ENCODE measurements at regions not wholly inside any gene's neighbourhood (a gene's known extent, or its start where the extent isn't known, plus 50 kb on each side); places are given as distances from the start of the nearest gene placed in this dataset.

DNA sequence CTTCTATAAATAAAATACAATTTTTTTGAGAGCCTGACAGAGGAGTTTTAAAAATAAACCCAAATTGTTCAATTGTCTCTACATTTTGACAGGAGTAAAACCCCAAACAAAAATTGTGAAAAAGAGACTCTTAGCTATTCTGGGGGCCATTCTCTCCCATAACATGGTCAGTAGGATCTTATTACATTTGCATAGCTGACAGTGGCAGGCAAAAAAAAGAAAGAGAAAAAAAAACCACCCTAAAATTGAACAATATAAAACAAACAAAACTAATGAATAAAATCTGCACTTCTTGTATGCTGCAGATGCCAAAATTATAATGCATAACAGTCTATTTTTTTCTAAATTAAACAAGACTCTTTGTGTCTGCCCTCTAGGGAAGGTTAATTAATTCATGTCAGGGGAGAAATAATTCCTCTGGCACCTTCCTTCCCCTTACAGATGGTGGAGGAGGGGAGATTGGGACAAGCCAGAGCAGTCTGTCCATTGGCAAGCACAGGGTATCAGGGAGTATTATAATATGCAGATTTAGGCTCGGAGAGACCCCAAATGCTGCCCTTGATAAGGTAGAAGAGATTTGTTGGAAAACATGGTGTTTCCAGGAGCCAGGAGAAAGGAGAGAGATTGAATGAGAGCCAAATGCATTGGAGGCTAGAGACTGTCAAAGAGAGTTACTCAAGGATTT lies 79.7 kb upstream of the CDH6 start:
- TF ChIP-seq GATA2 (IDR thresholded peaks at IDR 0.05; ENCODE audit: low read depth, low read length) = no peak
- no peak for TF ChIP-seq GATA3 (IDR thresholded peaks at IDR 0.05; ENCODE audit: low read depth, low read length)

DNA sequence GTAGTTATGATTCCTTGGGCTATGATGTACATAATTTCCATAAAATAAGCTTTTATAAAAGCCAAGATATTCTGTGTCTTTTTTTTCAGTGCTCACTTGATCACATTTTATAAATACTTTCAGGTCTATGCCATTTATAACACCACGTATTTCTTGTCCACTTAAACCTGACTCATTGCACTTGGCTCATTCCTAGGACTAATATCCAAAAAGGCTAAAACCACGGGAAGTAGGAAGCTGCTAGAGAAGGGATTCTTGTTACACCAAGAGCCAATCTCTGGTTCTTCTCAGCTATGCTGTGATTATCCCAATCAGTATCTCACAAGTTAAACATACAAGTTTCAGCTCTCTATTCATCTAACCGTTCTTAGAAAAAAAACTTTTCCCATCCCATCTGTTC lies 80.4 kb upstream of the CDH6 start:
- TF ChIP-seq GATA2 (IDR thresholded peaks at IDR 0.05; ENCODE audit: low read depth, low read length) = no peak

DNA sequence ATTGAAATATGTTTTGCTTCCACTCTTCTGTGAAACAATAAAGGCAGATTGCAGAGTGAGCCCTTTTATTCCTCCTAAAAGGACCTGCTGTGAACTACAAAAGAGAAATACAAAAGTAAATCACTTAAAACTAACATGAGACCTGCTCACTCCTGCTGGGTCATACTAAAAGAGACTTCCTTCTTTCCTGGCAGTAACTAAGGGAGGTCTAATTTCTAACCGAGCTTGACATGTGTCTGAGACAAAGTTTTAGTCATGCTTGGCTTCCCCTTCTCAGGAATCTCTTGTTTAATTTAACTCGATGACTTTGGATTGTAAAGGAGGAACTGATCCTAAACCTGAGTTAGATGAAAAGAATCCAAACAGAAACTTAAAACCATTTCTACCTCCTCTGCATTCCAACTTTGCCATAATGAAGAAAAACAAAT lies 86.4 kb upstream of the CDH6 start:
- TF ChIP-seq GATA2 (IDR thresholded peaks at IDR 0.05; ENCODE audit: low read depth, low read length) (no peak), GATA3 (IDR thresholded peaks at IDR 0.05; ENCODE audit: low read depth, low read length) (no peak)

DNA sequence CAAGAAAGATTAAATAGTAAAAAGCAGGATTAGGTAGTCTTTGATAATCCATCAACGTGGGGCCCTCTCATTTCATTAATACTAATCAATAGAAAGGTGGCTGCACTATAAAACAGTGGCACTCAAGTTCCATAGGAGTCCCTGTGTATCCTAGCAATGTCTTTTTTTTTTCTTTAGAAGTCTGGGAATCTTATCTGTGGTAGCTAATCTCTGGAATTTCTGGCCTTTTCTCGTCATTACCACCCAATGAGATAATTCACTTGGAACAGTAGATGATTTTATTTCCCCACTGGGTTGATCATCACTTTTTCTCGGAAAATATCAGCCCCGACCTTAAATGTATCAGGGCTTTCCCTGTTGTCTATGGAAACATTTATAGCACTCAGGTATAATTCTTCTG lies 86.8 kb upstream of the CDH6 start:
- TF ChIP-seq GATA2 (IDR thresholded peaks at IDR 0.05; ENCODE audit: low read depth, low read length) (no peak), GATA3 (IDR thresholded peaks at IDR 0.05; ENCODE audit: low read depth, low read length) (no peak)

DNA sequence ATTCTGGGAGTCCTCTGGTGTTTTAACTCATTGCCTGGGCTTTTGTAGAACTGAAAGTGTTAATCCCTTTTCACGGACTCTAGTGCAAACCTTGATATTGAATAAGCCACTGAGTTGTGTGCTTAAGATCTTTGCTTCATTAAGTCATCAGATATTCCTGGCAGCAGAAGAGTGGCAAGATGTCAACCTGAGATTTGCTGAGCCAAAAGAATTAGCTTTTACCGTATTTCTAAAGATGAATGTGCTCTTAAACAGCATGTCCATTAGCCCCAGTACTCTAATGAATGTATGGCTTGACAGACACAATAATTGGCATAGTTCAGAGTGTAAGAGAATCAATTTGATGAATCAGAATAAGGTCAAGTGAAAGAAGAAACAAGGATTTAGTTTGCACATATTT lies 87.2 kb upstream of the CDH6 start:
- TF ChIP-seq GATA3 (IDR thresholded peaks at IDR 0.05; ENCODE audit: low read depth, low read length) = no peak
- no peak for TF ChIP-seq GATA2 (IDR thresholded peaks at IDR 0.05; ENCODE audit: low read depth, low read length)

DNA sequence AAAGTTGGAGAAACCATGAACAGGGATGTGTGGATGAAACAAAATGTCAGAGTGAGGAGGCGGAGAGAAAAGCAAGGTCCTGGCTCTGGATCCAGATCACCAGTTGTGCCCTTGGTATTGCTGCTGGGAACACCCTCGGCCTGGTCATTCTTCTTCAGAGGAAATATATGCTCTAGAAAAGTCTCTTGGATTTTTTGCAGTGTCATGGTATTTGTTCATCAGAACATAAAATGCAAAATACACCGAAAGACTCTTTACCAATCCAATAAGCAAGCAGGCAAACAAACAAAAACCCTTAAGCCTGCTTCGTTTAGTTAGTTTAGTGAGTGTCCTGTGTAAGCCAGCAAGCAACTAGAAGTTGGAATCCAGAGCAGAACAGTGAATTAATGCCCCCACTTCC lies 88.7 kb upstream of the CDH6 start:
- no peak for TF ChIP-seq GATA3 (IDR thresholded peaks at IDR 0.05; ENCODE audit: low read depth, low read length)
- no peak for TF ChIP-seq GATA2 (IDR thresholded peaks at IDR 0.05; ENCODE audit: low read depth, low read length)

DNA sequence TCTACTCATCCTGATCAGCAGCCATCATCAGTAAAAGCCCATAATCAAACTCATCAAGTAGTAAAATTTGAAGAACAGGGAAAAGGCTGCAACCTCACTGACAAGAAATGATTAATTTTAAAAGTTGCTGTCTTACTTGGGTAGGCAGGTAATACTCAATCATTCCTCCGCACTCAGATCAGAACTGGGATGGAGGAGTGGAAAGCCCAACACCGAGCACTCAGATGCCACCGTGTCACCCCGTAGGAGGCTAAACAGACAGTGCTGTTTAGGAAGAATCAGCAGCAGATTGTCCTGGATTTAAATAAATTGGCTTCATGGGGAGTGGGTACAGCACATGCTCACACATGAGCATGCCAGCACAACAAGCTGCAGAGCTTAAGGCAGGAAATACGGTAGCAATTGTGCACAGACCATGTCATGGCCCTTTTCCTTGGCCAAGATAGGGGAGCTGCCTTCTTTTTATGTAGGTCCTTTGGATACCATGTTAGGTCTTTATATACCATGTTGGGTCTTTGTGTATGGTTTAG lies 92.6 kb upstream of the CDH6 start:
- TF ChIP-seq GATA3 (IDR thresholded peaks at IDR 0.05; ENCODE audit: low read depth, low read length) (no peak), GATA2 (IDR thresholded peaks at IDR 0.05; ENCODE audit: low read depth, low read length) (no peak)

DNA sequence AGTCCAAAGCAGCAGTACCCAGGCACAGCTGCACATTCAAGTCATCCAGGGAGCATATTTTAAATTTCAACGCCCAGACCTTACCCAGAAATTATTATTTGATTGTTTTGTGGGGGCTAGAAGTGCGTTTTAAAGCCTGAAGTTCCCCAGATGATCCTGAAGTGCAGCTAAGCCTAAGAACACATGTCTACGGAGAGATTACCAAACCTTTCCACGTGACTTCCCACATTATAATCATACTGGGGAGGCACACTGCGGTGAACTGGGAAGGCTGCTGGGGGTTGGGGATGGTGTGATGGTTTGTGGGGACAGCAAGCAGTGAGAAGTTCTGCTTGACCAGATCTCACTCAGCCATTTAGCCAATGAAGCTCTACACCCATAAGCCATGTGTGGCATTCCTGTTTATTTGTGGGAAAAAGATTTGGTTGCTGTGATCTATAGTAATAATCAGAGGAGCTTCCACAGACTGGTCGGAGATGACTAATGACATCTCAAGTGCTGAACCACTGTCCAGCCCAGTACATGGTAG lies 93.4 kb upstream of the CDH6 start:
- no peak for TF ChIP-seq GATA3 (IDR thresholded peaks at IDR 0.05; ENCODE audit: low read depth, low read length)
- TF ChIP-seq GATA2 (IDR thresholded peaks at IDR 0.05; ENCODE audit: low read depth, low read length) = no peak

DNA sequence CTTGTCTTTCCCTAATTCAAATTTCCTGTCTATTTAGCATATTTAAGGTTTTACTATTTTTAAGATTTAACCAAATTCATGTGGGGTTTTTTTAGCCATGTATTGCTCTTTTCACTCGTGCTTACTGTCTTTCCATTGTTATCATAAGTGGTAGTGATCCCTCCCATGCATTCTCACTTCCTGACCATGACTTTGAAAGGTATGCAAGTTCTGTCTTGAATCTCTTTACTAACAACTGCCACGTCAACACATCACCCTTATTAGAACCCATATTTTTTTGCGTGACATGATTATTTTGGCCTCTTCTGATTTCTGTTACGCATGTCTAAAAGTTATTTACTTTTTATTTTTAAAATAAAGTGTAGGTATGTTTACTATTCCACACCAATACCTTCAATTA lies 94.7 kb upstream of the CDH6 start:
- TF ChIP-seq GATA3 (IDR thresholded peaks at IDR 0.05; ENCODE audit: low read depth, low read length) = no peak

DNA sequence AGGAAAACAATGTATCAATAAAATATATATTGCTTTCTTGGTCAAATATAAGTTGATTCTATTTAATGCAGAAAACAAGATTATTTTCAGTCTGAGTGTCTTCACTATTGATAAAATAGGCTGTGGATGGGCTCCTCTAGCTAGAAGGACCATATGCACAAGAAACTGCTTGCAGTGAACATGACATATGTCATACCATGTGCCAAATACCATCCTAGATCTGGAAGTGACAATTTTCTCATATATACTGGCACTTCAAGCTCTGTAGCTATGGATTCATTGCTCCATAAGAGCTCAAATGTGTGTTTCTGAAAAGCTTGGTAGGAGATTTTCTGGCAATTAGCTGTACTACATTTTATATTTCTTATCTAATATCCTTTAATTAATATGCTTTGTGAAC lies 95.6 kb upstream of the CDH6 start:
- TF ChIP-seq GATA3 (IDR thresholded peaks at IDR 0.05; ENCODE audit: low read depth, low read length) (no peak), GATA2 (IDR thresholded peaks at IDR 0.05; ENCODE audit: low read depth, low read length) (no peak)

DNA sequence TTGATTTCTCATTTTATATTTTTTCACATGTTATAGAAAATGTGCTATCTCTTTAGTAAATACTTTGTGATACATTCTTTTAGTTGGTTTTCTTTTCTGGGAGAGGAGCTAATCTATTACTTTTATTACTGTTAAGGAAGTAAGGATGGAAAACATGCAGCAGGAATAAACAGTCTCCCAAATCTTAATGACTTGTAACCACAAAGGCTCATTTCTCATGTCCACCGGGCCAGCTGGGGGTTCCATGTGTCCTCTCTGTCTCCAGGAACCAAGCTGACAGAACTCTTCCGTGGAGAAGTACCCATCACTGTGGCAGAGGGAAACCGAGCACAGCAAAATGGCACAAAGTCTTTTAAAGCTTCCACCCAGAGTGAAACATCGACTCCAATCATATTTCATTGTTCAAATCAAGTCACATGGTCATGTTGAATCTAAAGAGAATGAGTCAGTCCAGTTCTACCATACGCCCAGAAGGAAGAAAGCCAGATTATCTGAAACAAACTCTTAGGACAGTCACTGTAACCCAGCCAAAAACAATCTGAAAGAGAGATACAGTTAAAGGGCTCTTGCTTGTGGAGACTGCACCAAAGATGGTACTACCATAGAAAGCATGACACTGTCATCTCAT lies 97.1 kb upstream of the CDH6 start:
- TF ChIP-seq GATA2 (IDR thresholded peaks at IDR 0.05; ENCODE audit: low read depth, low read length) (no peak), GATA3 (IDR thresholded peaks at IDR 0.05; ENCODE audit: low read depth, low read length) (no peak)

DNA sequence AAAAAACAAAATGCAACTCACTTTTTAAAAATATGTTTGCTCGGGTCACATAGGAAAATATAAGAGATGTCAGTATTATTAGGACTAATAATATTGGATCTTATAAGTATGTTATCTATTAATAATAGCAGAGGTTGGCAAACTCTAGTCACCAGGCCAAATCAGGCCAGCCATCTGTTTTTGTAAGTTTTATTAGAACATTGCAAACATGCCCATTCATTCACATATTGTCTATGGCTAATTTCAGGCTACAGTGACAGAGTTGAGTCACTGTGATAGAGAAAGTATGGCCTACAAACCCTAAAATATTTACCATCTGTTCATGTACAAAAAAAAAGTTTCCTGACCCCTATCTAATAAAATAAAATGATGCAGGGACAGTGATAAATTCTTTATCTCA lies 97.7 kb upstream of the CDH6 start:
- TF ChIP-seq GATA3 (IDR thresholded peaks at IDR 0.05; ENCODE audit: low read depth, low read length) = no peak
- no peak for TF ChIP-seq GATA2 (IDR thresholded peaks at IDR 0.05; ENCODE audit: low read depth, low read length)

DNA sequence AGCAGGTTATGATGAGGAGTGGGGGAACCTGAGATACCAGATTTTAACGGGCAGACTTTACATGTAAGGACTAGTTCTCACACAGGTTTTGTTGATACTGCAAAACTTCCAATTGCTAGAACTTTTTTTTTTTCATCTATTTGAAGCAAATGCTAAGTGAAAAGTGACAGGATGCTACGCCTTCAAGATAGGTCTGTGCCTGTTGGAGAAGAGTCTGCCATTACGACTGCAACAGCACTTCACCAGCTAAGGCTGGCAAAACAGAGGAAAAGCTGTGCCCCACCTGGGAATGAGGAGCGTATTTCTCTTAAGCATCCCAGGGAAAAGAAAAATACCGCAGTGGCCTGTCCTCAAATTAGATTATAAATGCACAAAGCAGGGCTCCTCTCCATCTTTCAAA lies 102.0 kb upstream of the CDH6 start:
- TF ChIP-seq GATA3 (IDR thresholded peaks at IDR 0.05; ENCODE audit: low read depth, low read length) = no peak
- TF ChIP-seq GATA2 (IDR thresholded peaks at IDR 0.05; ENCODE audit: low read depth, low read length) = no peak

DNA sequence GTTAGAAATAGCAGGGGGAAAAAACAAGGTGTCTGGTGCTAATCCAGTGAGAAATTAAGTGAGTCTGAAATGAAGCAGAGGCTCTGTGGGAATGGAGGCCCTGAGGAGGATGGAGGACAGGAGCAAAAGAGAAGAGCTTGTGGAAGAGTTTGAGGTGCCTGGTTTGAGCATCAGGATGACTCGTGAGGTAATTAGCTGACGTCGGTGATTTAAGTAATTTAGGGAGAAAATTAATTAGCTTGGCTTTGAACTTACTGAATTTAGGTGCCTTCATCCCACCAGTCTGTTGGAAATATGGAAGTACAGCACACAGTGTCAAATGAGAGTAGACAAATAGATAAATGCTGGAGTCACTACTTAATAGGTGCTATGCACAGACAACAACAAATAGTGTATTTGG lies 103.0 kb upstream of the CDH6 start:
- TF ChIP-seq GATA3 (IDR thresholded peaks at IDR 0.05; ENCODE audit: low read depth, low read length) (no peak), GATA2 (IDR thresholded peaks at IDR 0.05; ENCODE audit: low read depth, low read length) (no peak)

DNA sequence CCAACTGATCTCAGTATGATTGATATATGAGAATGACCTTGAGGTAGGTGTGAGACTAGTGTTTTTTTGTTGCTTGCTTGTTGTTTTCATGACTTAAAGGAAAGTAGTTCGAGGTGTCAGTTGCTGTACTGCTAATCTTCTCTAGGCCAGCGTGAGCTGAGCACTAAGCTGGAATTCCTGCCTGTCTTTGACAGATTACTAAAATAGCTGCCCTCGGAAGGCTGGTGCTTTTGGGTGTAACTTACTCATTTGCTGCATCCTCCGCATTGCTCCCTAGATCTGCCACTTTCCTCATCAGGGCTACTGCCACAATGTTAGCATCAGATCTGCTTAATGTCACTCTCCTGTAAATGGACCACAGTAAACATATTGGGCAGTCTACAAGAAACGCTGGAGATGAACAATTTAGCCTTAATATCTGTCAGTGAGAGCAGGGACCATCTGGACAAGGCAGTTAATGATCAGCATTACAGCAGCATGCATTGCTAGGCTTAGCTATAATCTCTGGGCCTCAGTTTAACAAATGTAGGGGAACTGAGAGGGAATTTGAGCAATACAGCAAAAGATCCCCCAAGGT lies 106.6 kb upstream of the CDH6 start:
- TF ChIP-seq GATA3 (IDR thresholded peaks at IDR 0.05; ENCODE audit: low read depth, low read length) (no peak), GATA2 (IDR thresholded peaks at IDR 0.05; ENCODE audit: low read depth, low read length) (no peak)
